K562 (cell line): ENCODE measurements at regions not wholly inside any gene's neighbourhood (a gene's known extent, or its start where the extent isn't known, plus 50 kb on each side); places are given as distances from the start of the nearest gene placed in this dataset.

Experiments used
- ARHGAP35 ChIP-seq: fragments of 450-650 bp; IDR thresholded peaks from 2 replicates; pipeline ENCODE4 v1.6.1; 2018; ENCODE audit not compliant: partially characterized antibody
- CAMTA2 ChIP-seq: fragments of 250-450 bp; sonication (Bioruptor Pico); conservative IDR thresholded peaks from 2 replicates; pipeline ENCODE4 v1.5.1; 2022
- CTCF ChIP-seq, 3 experiments: IDR thresholded peaks in 2 of 3; conservative IDR thresholded peaks in 1 of 3; 2 replicates each; pipeline ENCODE4 v1.5.1; 2011 to 2012; ENCODE audit warnings: low read length in 3 of 3, mild to moderate bottlenecking in 3 of 3, control low read depth in 2 of 3, improper control_type of control experiment in 1 of 3, inconsistent platforms in 1 of 3, low read depth in 1 of 3, mixed read lengths in 1 of 3, moderate library complexity in 1 of 3; ENCODE audit not compliant: insufficient read depth in 2 of 3
- ESRRA ChIP-seq: fragments of 450-650 bp; IDR thresholded peaks from 2 replicates; pipeline ENCODE4 v1.6.1; 2014; ENCODE audit warnings: low read depth, mild to moderate bottlenecking, moderate library complexity, borderline replicate concordance
- GTF3C2 ChIP-seq: IDR thresholded peaks from 3 replicates; pipeline ENCODE4 v1.6.1; 2011; ENCODE audit warnings: borderline replicate concordance, mild to moderate bottlenecking, moderate library complexity; ENCODE audit not compliant: insufficient read length; ENCODE audit errors: extremely low read depth
- HCFC1 ChIP-seq: IDR thresholded peaks from 2 replicates; pipeline ENCODE4 v1.6.1; 2012; ENCODE audit warnings: low read depth, low read length, improper control_type of control experiment
- NR2C2 ChIP-seq, 2 experiments: fragments of 200-800 bp in 1 of 2; sonication (Bioruptor generic) in 1 of 2; sonication (generic) in 1 of 2; formaldehyde crosslinking in 1 of 2; IDR thresholded peaks; 2 replicates each; pipeline versions ENCODE4 v1.6.1 to v1.8.0; 2016 to 2022; ENCODE audit warnings: mild to moderate bottlenecking in 1 of 2, missing compliant biosample characterization in 1 of 2, missing genetic modification characterization in 1 of 2, missing genetic modification reagents in 1 of 2
- POLR2A ChIP-seq: fragments of 450-650 bp; conservative IDR thresholded peaks from 2 replicates; pipeline ENCODE4 v1.6.1; 2016
- SNAPC5 ChIP-seq: fragments of 250-450 bp; sonication (Bioruptor Pico); IDR thresholded peaks from 2 replicates; pipeline ENCODE4 v1.8.0; 2021; ENCODE audit warnings: moderate library complexity, mild to moderate bottlenecking, inconsistent platforms
- SRSF7 ChIP-seq: fragments of 200-400 bp; formaldehyde crosslinking; optimal IDR thresholded peaks from 2 replicates; pipeline ENCODE3; 2017; ENCODE audit warnings: mild to moderate bottlenecking, low read depth, low read length
- ZBTB43 ChIP-seq: sonication (generic); formaldehyde crosslinking; IDR thresholded peaks from 2 replicates; pipeline ENCODE4 v1.8.0; 2023; ENCODE audit warnings: mild to moderate bottlenecking, missing genetic modification reagents
- ZFP36 ChIP-seq: fragments of 150-350 bp; IDR thresholded peaks from 2 replicates; pipeline ENCODE4 v1.6.1; 2018; ENCODE audit warnings: low read length, low read depth; ENCODE audit not compliant: partially characterized antibody
- ZNF12 ChIP-seq: sonication (generic); formaldehyde crosslinking; IDR thresholded peaks from 2 replicates; pipeline ENCODE4 v1.4.0; 2020; ENCODE audit warnings: mild to moderate bottlenecking, missing genetic modification reagents

- TF ChIP-seq ESRRA: no peak
- TF ChIP-seq HCFC1: no peak
- no peak for TF ChIP-seq CTCF (IDR thresholded peaks at IDR 0.05 in 2 of 3, conservative IDR thresholded peaks at IDR 0.05 in 1 of 3; ENCODE audit: insufficient read depth in 2 of 3, low read depth in 1 of 3, low read length in 3 of 3)
- no peak for TF ChIP-seq SNAPC5 (CRISPR knock-in tag)
- TF ChIP-seq NR2C2 (CRISPR knock-in tag; IDR thresholded peaks at IDR 0.05): no peak
- TF ChIP-seq NR2C2 (tag; IDR thresholded peaks at IDR 0.05): no peak
- TF ChIP-seq CAMTA2 (CRISPR knock-in tag): no peak
- no peak for TF ChIP-seq GTF3C2
- TF ChIP-seq ZBTB43 (CRISPR knock-in tag): no peak
- no peak for TF ChIP-seq POLR2A
- TF ChIP-seq SRSF7: no peak
- TF ChIP-seq ZNF12 (CRISPR knock-in tag): no peak
- TF ChIP-seq ZFP36: no peak
- TF ChIP-seq ARHGAP35: no peak
Observed at GRCh38 chr10:25815236-25815635, 118.8 kb upstream of the MYO3A start.
